Caki2 (cell line): ENCODE measurements at regions not wholly inside any gene's neighbourhood (a gene's known extent, or its start where the extent isn't known, plus 50 kb on each side); places are given as distances from the start of the nearest gene placed in this dataset.
"Not testable (repeated sequence)": the region's sequence is repeated elsewhere in the genome, so short reads cannot be mapped to it uniquely, and the experiment has no call there.

Experiments
- DNase-seq: peaks from one replicate; pipeline ENCODE4 v3.0.0-alpha.2; 2015; ENCODE audit warnings: low read depth
- in situ Hi-C: cut with HindIII; loops from 2 replicates; pipeline ENCODE4 v1.10.0; 2016; ENCODE audit warnings: low sequenced_read_pairs, low pct_unique_long_range_greater_than_20kb, mixed read lengths

DNA sequence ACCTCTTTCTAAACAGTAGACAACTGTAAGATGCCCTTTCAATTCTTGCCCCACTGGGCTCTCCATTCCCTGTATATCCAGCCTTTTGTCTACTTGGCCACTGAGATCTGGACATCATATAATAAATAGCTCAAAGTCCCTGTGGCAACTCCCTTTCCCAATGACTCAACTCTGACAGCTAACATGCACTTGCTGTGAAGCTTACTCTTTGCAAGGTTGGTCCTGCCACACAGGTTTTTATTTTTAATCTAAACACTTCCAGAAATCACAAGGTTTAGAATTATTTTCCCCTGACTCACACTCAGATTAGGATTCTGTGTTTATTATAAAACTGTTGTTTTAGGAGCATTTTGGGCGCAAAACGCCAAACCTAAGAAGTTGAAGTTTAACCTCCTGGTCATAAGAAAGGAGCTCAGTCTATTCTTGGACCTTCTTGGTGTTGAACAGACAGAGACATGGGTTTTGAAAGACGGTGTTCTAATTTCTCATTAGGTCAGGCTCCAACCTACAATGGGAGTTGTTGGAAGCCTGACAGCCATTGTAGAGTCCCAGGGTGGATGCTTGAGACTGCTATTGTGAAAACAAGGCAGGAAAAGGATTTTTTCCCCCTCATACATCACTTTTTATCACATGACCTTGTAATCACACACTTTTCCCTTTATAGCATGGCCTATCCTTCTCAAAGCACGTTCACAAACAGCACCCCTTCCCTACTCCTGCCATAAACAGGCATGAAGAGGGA is 124.7 kb upstream of the SERPINE2 start:
- peak; percentile 55 for DNase-seq
- in situ Hi-C loops = no loop called here

DNA sequence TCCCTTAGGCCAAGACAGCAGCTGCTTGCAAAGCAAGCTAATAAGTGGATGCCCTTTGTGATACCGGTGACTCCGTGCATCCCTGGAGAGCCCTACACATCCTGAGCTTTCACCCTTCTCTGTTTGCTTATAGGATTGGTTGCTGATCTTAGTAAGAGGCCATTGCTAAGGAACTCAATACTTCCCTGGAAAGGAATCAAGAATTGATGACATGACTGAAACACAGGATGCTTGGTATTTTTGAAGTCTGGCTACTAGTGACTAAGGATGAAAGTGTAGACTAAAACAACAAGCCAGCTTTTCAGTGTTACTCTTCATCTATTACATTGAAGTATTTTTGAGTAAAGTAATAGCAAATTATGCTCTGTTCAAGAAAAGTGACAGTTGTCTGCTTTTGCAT is 123.0 kb upstream of the SERPINE2 start:
- in situ Hi-C loops = no loop called here
- DNase-seq = no peak

DNA sequence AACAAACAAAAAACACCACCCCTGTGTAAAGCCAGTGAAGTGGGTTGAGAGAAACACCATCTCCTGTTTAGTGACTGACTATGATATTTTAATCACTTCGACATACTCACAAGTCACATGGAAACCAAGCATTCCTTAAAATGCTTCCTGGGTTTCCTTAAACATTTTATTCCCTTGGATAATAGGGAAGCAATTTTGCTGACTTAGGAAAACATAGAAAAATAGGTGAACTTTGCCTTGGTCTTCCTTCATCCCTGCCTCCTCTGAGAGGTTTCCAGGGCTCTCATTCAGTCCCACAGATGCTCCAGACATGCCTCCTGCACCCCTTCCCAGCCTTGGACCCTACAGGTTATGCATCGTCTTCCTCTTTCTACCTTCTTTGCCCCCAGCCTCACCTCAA is 122.6 kb upstream of the SERPINE2 start:
- DNase-seq = no peak

DNA sequence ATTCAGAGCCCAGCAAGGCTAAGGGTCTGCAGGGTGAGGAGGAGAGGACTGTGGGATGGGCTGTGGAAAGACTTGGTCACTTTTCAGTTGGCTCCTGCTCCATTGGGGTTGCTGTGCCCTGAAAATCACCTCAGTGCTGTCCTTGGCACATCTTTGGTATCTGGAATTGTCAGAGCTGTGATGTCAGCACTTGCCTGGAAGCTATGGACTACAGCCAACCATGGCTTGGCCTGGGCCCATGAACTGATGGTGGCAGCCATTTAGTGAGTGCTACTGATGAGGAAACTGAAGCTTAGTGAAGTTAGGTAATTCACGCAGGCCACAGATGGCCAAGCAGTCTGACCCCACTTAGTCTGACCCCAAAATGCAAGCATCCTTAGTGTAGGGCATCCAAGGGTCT is 121.8 kb upstream of the SERPINE2 start:
- no peak for DNase-seq
- in situ Hi-C loops = no loop called here

More for the DNA sequence above, 122.6 kb upstream of the SERPINE2 start:
- in situ Hi-C loops = no loop called here

DNA sequence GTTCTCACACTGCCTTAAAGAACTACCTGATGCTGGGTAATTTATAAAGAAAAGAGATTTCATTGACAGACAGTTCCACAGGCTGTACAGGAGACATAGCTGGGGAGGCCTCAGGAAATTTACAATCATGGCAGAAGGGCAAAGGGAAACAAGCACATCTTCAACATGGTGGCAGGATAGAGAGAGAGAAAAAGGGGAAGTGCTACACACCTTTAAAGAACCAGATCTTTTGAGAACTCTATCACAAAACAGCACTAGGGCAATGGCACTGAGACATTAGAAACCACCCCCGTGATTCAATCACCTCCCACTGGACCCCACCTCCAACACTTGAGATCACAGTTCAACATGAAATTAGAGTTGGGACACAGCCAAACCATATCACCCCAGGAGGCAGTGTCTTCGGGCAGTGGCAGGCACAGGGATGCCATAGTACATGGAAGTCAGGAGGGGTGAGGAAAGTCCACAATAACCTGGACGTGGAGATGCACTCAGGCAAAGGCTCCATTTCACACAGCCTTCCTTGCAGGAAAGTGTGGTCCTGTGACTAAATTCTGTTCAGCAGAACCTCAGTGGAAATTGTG is 120.4 kb upstream of the SERPINE2 start:
- no peak for DNase-seq
- in situ Hi-C loops = no loop called here

DNA sequence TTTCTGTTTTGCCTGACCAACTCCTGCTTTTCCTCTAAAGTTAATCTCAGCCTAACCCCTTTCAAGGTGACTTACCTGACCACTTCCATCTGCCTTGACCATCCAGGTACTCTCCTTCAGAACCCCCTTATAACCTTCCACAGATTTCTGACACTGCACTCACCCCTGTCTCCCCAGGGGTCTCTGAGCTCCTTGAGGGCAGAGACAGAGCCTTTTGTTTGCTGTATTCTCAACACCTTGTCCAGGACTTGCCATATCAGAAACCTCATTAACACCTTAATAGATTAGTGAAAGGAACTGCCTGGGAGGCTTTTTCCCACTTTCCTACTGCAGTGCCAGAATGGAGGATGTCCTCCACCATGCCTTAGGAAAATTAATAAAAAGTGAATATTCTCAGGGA is 119.7 kb upstream of the SERPINE2 start:
- DNase-seq = no peak
- in situ Hi-C loops = no loop called here

DNA sequence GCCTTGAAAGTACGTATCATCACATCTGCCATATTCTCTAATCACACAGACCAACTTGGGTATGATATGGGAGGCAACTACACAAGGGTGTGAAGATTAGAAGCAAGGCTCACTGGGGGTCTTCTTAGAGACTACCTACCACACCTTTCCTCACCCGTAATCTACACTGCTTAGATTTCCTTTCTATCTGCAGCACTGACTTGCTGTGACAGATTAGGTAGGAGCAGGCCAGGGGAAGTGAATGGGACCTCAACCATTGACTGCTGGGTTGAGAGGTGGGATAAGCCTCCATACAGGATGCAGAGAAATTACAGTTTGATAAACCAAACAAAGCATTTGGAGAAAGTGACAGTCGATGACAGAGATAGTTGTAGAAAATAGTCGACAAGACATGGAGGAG is 119.0 kb upstream of the SERPINE2 start:
- no peak for DNase-seq
- in situ Hi-C loops = no loop called here

DNA sequence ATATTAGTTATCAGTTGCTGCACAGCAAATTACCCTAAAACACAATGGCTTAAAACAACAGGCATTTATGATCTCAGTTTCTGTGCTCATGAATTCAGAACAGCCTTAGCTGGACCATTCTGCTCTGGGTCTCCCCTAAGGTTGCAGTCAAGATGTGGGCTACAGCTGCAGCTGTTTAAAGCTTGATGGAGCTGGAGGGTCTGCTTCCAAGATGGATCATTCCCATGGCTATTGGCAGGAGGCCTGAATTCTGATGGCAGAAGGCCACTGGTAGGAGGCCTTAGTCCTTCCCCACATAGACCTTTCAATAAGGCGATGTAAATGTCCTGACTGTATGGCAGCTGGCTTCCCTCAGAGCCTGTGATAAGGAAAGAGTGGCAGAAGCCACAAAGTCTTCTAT is 118.6 kb upstream of the SERPINE2 start:
- in situ Hi-C loops = no loop called here

DNA sequence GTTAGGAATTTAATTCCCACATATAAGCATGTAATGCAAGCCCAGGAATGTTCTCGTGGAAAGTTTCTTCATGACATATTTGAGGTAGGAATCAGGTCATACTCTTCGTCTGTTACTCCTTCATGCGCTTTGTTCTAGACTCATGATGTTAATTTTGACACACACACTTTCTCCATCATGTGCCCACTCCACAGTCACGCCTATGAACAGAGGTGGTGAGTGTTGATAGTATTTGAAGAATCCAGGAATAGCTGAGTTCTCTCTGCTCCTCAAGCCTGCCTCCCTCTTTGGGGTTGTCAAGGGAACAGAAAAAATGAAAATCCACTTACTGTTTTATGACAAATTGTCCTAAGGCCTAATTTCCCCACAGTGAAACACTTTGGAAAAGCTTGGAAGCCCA is 117.3 kb upstream of the SERPINE2 start:
- DNase-seq = no peak
- in situ Hi-C loops = no loop called here

More for the DNA sequence above, 118.6 kb upstream of the SERPINE2 start:
- no peak for DNase-seq

DNA sequence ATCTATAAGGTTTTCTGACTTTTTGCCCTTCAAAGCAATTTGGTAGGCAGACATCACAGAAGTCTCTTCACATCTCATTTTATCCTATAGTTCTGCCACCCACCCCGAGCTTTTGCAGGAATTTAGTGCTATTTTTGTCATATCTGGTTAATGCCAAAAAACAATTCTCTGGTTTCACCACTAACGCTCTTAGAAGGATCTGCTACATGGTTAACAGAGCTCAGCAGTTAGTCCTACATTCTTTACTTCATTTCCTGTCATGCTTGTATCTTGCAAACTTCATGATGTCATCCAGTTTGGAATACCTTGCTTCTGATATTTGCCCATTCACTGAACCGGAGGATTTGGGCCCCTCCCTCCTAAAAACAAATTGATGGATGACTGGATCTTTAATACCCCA is 116.8 kb upstream of the SERPINE2 start:
- in situ Hi-C loops = no loop called here
- no peak for DNase-seq

DNA sequence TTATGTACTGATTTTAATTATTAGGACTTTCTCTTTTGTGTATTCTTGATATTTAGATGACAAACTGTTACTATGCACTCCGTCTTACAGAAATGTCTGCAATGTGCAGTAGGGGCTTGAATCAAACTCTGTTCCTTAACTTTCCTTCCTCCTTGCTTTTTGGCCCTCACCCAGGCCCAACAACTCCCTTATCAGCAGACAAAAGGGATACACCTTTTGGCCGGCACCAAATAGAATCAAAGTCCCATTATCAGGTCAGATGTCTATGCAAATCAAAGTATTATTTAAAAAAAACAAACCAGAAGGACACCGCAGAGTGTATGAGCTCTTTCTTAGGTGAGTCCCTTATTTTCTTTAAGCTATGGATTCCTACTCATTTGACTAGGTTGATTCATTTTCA is 116.3 kb upstream of the SERPINE2 start:
- in situ Hi-C loops = no loop called here
- no peak for DNase-seq

DNA sequence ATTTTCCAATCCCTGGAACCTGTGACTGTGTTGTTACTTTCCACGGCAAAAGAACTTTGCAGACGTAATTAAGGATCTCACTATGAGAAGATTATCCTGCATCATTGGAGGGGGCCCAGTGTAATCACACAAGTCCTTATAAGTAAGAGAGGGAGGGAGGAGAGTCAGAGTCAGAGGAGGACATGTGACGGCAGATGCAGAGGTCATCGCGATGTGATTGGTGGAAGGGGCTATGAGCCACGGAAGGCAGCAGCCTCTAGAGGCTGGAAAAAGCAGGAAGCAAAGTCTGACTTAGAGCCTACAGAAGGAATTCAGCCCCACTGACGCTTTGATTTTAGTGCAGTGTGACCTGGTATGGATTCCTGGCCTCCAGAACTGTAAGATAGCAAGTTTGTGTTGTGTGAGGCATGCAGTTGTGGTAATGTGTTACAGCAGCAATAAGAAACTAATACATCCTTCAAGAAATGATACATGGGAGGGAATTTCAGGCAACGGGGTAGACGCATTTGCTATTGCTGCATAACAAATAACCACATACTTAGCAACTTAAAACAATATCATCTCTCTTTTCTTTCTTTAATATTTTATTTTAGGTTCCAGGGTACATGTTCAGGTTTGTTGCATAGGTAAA is 112.7 kb upstream of the SERPINE2 start:
- no peak for DNase-seq
- in situ Hi-C loops = no loop called here

DNA sequence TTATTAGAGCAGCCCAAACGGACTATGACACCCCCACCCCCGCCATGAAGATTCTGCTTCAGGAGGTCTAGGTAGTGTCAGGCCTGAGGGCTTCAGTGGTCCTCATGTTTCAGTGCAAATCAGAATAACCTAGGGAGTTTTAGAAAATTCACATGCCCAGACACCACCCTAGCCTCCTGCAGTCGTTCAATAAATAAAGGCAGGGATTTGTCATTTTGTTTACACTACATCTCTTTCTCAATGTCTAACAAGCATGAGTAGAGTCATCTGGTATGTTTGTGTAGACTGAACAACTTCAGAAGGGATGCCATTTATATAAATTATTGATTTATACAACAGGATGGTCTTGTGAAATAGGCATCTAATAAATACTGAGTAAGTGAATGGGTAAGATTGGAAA is 112.1 kb upstream of the SERPINE2 start:
- in situ Hi-C loops = no loop called here
- no peak for DNase-seq

DNA sequence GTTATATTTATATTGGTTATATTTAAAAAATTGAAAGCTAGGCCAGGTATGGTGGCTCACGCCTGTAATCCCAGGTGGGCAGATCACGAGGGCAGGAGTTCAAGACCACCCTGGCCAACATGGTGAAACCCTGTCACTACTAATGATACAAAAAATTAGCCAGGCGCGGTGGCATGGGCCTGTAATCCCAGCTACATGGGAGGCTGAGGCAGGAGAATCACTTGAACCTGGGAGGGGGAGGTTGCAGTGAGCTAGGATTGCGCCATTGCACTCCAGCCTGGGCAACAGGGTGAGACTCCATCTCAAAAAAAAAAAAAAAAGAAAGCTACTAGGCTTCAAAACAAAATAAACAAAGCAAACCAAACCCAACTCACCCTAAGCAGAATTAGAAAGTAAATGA is 109.0 kb upstream of the SERPINE2 start:
- in situ Hi-C loops, DNase-seq: not testable (repeated sequence)

DNA sequence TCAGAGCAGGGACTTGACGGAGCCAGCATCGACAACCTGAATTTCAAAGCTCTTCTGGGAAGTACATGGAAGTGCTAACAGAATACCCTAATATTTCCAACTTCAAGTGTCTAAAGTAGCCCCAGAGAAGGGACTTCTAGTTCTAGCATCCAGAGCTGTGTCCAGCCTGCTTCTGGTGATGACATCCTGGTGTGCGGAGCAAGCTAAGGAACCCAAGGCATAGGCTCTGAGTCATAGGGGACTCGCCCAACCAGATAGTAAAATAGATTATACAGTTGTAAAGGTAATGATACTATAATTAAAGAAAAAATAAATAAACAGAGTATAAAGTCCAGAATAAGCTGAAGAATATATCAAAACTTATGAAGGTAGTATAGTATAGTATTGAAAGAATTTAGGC is 108.1 kb upstream of the SERPINE2 start:
- no peak for DNase-seq
- in situ Hi-C loops = no loop called here

DNA sequence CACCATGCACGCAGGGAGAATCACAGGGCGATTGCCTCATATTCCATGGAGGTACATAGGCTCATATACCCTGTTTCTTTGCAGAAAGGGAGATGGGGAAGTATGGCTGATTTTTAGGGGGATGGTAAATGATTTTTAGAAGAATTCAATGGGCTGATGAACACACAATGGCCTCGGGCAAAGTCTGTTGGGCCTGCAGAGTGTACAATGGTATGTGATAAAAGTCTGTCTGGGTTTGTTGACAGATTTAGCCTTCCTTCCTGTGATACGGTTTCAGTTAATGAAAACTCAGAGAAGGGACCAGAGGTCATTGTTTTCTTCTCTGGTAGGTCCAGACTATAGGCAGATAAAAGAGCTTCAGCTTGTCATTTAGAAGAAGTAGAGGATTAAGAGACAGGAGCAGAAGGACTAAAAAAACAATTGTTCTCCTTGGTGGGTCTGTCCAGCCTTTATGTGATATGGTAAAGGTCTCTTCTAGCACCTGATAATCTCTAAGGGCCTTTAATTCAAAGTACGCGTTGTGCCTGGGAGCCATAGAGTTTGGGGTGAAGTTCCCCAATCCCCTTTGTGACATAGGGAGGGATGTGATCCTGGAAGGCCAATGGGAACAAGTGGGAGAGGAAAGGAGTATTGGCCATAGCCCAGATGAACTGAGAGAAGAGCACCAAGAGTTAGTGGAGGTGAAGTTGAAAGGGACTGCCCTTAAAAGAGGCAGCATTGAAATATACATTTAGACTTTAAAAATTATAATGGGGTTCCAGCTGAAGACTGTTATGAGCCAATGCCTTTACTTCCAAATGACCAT is 107.5 kb upstream of the SERPINE2 start:
- peak; percentile 46 for DNase-seq
- in situ Hi-C loops = no loop called here

DNA sequence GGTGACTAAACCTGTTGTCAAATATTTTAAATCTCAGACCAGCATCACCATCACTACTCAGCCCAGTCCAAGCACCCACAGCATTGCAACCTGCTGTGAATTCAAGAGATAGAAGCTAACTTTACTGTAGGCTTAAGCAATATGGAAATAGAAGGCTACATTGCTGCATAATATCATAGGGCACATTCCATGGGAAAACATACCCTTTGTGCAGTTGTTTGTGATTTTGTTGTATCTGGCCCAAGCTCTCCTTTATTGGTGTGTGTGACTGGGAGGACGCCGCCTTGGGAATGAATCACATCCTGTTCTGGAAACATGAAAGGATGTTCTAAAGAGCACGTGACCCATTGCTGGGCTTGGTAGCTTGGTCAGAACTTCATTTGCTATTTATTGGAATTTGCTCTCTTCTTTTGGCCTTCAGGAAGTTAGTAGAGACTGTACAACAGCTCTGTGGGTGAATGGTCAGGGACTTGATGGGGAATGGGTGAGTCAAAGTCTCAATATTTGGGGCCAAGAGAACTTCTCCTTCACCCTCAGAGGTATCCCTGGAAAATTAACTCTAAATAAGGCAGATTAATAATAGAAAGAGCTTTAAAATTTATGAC is 106.8 kb upstream of the SERPINE2 start:
- in situ Hi-C loops = no loop called here

DNA sequence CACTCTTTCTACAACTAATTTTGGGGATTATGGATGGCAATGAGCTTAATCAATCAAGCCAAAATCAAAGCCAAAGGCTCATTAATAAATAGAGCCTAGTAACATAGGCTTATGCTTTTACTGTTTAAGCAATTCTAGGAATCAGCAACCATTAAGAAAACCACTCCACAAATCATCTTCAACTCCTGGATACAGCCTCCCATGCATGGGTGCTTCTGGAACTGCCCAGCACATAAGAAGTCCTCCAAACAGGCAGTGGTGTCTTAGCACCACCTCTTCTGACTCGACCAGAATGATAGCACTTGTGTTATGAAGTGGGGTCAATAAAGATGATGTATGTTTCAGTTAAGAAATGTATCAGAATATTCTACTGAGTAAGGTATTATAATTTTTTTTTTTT is 104.4 kb upstream of the SERPINE2 start:
- in situ Hi-C loops = no loop called here
- peak; percentile 57 for DNase-seq

More for the DNA sequence above, 106.8 kb upstream of the SERPINE2 start:
- DNase-seq = peak; percentile 58
